Caki2 (cell line): ENCODE measurements at regions not wholly inside any gene's neighbourhood (a gene's known extent, or its start where the extent isn't known, plus 50 kb on each side); places are given as distances from the start of the nearest gene placed in this dataset.
"Not testable (repeated sequence)": the region's sequence is repeated elsewhere in the genome, so short reads cannot be mapped to it uniquely, and the experiment has no call there.

ENCODE experiments used
- DNase-seq: peaks from one replicate; pipeline ENCODE4 v3.0.0-alpha.2; 2015; ENCODE audit warnings: low read depth
- in situ Hi-C: cut with HindIII; loops from 2 replicates; pipeline ENCODE4 v1.10.0; 2016; ENCODE audit warnings: low sequenced_read_pairs, low pct_unique_long_range_greater_than_20kb, mixed read lengths

DNA sequence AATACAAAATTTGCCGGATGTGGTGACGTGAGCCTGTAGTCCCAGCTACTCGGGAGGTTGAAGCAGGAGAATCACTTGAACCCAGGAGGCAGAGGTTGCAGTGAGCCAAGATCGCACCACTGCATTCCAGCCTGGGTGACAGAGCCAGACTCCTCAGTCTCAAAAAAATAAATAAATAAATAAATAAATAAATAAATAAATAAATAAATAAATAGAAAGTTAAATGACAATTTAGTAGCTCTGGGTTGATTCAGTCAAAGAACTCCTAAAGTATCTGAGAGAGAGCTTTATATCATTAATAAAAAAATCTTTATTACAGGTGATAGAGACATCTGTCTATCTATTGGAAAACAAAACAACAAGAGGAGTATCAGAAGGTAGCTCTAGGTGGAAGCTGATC is 798.4 kb downstream of the CENPC start:
- in situ Hi-C loops, DNase-seq: not testable (repeated sequence)

- no peak for DNase-seq
These were observed 804.2 kb downstream of the CENPC start for GRCh38 chr4:66741081-66741480.

DNA sequence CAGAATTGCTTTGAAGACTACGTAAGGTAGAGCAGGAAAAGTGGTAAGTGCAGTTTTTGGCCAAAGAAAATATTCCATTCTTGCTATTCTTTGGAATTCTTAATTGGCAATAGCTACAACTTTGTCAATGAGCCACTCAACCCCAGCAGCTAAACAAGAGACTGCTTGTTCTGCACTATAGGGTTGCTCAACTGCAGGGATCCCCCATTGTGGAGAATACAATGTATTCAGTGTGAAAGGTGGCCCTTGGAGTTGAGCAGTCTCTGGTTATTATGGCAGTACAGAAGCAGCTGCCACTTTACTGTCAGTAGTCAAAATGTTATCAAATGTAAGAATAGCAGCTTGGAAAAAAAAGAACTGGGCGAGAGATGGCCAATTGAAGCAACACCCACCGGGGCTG is 808.7 kb downstream of the CENPC start:
- no peak for DNase-seq
- in situ Hi-C loops: no loop called here

More at GRCh38 chr4:66741081-66741480, 804.2 kb downstream of the CENPC start:
- in situ Hi-C loops: no loop called here

GRCh38 chr4:66728280-66728679 is 817.0 kb downstream of the CENPC start:
- DNase-seq: no peak
- in situ Hi-C loops: no loop called here

GRCh38 chr4:66712301-66712921 is 832.9 kb downstream of the CENPC start:
- in situ Hi-C loops, DNase-seq: not testable (repeated sequence)

- DNase-seq: no peak
- in situ Hi-C loops: no loop called here
These were observed 841.1 kb downstream of the CENPC start for GRCh38 chr4:66704243-66704642.

- in situ Hi-C loops: no loop called here
- no peak for DNase-seq
These were observed 850.6 kb downstream of the CENPC start for GRCh38 chr4:66694739-66695138.

GRCh38 chr4:66693694-66694093 is 851.6 kb downstream of the CENPC start:
- in situ Hi-C loops: no loop called here
- DNase-seq: no peak

DNA sequence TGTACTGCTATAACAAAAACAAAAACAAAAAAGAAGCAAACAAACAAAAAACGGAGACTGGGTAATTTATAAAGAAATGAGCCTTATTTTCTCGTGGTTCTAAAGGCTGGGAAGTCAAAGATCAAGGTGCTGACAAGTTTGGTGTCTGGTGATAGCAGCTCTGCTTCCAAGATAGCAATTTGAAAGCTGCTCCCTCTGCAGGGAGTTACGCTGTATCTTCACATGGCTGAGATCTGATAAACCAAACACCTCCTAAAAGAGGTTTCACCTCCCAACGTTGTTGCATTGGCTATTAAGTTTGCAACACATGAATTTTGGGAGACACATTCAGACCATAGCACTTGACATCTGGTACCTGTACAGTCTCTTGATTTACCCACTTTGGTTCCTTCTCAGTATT is 854.2 kb downstream of the CENPC start:
- in situ Hi-C loops: no loop called here
- DNase-seq: no peak

- in situ Hi-C loops: no loop called here
- peak; percentile 20 for DNase-seq
These were observed 856.6 kb downstream of the CENPC start for GRCh38 chr4:66688674-66689073.

DNA sequence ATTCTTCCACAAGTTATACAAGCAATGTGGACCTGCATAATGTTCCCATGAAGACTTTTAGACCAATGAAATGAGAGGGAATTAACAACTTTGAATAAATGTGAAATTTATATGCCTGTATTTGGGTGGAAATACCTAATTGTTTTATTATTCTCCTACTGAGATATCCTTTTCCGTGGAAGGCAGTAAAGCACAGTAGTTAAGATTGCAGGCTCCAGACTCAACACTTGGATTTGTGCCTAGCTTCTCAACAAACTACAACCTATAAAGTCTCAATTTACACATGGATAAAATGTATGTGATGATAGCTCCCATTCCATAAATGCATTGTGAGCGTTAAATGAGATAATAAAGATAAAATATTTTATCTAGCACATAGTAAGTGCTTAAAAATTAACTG is 857.8 kb downstream of the CENPC start:
- in situ Hi-C loops: no loop called here
- no peak for DNase-seq

DNA sequence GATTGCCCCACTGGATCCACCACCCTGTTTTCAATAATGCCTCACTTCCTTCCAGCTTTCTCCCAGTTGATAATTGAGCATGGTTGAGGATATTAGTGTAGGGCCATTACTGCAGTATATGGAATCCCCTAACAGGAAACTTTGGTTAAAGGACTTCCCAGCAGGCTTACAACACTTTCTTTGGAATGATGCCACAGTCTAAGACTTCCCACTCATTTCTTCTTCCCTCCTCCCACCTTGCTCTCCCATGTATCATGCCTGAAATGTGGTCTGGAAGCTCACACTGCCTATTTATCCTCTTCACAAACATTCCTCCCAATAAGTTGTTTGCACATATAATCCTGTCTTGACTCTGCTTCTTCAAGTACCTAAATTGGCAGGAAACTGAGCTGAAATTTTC is 863.3 kb downstream of the CENPC start:
- in situ Hi-C loops: no loop called here
- DNase-seq: no peak

- in situ Hi-C loops: no loop called here
- DNase-seq: no peak
These were observed 878.1 kb downstream of the CENPC start for GRCh38 chr4:66667249-66667648.

DNA sequence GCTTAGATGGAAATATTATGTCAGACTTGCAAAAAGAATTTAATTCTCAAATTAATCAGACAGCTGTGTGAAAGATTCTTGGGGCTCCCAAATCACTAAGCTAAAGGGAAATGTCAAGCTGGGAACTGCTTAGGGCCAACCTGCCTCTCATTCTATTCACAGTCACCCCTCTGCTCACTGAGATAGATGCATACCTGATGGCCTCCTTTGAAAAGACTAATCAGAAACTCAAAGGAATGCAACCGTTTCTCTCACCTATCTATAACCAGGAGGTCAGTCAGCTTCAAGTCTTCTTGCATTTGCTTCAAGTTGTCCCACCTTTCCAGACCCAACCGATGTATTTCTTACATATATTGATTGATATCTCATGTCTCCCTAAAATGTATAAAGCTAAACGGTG is 882.7 kb downstream of the CENPC start:
- DNase-seq: no peak
- in situ Hi-C loops: no loop called here

DNA sequence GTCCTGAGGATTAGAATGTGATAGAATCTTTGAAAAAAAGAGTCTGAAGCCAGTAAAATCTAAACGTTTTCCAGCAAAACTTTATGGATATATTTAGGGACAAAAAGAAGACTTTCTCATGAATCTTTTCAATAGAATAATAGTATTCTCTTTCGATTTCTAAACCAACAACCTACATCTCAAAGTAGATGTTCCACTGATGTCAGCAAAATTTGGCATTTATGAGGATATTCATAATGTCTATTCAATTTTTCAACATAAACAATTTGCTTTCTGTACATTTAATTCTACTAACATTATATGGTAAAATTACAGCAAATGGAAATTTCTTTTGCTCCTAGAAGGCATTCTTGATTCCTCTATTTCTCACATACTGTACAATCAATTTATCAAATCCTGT is 886.5 kb downstream of the CENPC start:
- in situ Hi-C loops: no loop called here
- DNase-seq: no peak

- in situ Hi-C loops: no loop called here
These were observed 889.8 kb downstream of the CENPC start for GRCh38 chr4:66655505-66655904.

GRCh38 chr4:66653937-66654336 is 891.4 kb downstream of the CENPC start:
- in situ Hi-C loops: no loop called here
- no peak for DNase-seq

More at GRCh38 chr4:66655505-66655904, 889.8 kb downstream of the CENPC start:
- no peak for DNase-seq

GRCh38 chr4:66649236-66649635 is 896.1 kb downstream of the CENPC start:
- DNase-seq: no peak
- in situ Hi-C loops: no loop called here

DNA sequence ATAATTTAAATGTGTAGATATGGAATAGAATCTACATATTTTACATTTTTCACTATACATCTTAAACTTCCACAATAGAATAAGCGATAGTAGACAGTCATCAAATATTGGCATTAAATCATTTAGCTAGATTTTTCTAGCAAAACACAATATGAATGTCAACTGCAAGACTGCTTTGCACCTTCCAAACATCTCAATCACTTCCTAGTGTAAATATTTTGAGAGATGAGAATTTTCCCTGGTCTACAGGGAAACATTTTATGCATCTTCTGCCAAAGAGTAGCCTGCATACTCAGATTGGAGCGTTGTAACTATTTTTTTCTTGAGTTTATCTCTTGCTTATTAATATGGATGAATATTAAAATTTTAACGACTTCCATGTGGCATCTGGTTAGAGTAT is 897.4 kb downstream of the CENPC start:
- in situ Hi-C loops: no loop called here
- no peak for DNase-seq

GRCh38 chr4:66647476-66647875 is 897.8 kb downstream of the CENPC start:
- in situ Hi-C loops: no loop called here
- DNase-seq: no peak
